RWPE1 (cell line): ENCODE measurements at regions not wholly inside any gene's neighbourhood (a gene's known extent, or its start where the extent isn't known, plus 50 kb on each side); places are given as distances from the start of the nearest gene placed in this dataset.

Experiments
- CTCF ChIA-PET: fragments of 350-600 bp; sonication (Branson Sonifier 250); formaldehyde crosslinking; extraction: SDS; loops from one replicate; lab custom pipeline; 2021; lab: Yijun Ruan, JAX
- POLR2A ChIA-PET: fragments of 400-600 bp; formaldehyde crosslinking; extraction: SDS; loops from one replicate; lab custom pipeline; 2020; ENCODE audit warnings: antibody characterized with exemption; ENCODE audit not compliant: low non-redundant PET; lab: Yijun Ruan, JAX
- DNase-seq: peaks from one replicate; pipeline ENCODE4 v3.0.0; 2012; ENCODE audit warnings: low spot score
- H3K27ac ChIP-seq: fragments of 450-650 bp; 2 replicates; pipeline ENCODE4 v1.5.1; 2017
- TF ChIP-seq, protein P1 (sequence below): fragments of 450-650 bp; conservative IDR thresholded peaks from 2 replicates; pipeline ENCODE4 v1.5.1; 2017; ENCODE audit warnings: low read depth, mild to moderate bottlenecking

DNA sequence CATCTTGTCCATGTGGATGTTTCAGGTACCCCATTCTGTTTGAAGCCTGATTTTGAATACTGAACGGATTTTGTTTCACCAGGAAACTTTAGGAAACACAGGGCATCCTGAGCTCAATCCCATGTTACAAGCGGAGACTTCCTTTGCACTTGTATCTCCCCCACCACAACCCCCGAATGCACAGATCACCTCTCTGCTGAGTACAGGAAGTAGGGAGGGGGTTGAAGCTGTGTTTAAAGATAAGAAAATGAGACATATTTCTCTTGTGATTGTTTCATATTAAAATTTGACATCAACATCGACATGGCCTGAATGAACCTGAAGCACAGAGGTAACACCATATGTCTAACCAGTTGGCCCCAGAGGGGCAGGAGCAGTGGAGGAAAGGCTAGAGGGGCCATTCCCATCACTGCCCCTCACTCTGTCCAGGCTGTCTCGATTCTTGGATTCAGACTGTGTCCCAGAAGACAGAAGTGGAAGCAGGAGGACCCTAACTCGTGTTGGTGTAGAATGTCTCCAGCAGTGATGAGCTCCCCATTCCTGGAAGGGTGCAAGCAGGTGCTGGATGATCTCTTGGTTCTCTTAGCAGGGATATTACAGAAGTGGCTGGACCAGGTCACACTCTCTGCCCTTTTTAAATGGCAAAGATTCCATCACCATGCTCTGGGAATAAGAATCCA, 59.6 kb upstream of the IQSEC1 start:
- TF ChIP-seq, protein P1, sequence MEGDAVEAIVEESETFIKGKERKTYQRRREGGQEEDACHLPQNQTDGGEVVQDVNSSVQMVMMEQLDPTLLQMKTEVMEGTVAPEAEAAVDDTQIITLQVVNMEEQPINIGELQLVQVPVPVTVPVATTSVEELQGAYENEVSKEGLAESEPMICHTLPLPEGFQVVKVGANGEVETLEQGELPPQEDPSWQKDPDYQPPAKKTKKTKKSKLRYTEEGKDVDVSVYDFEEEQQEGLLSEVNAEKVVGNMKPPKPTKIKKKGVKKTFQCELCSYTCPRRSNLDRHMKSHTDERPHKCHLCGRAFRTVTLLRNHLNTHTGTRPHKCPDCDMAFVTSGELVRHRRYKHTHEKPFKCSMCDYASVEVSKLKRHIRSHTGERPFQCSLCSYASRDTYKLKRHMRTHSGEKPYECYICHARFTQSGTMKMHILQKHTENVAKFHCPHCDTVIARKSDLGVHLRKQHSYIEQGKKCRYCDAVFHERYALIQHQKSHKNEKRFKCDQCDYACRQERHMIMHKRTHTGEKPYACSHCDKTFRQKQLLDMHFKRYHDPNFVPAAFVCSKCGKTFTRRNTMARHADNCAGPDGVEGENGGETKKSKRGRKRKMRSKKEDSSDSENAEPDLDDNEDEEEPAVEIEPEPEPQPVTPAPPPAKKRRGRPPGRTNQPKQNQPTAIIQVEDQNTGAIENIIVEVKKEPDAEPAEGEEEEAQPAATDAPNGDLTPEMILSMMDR = no peak
- ChIA-PET CTCF (no interaction called here), POLR2A (no interaction called here)
- no peak for DNase-seq
- no peak overlapping the region for H3K27ac ChIP-seq

DNA sequence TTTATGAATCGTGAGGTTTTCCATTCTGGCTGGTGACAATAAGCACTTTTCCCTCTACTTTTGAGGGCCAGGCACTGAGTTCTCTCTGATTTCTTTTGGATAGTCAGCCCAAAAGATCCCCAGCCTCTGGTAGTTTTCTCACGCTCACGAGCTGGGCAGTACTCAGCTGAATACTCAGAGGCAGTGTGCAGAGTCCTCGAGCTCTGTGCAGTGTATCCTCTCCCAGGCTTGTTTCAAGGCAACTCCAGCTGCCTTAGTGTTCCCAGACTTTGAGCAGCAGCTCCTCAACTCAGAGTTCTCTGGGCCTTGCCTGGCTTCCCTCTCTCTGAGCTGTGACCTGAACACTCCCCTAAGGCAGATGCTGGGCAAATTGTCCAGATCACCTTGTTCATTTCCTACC, 59.1 kb upstream of the IQSEC1 start:
- H3K27ac ChIP-seq = no peak overlapping the region
- no peak for DNase-seq
- POLR2A ChIA-PET = no interaction called here
- TF ChIP-seq, protein P1 = no peak
- CTCF ChIA-PET = no interaction called here

DNA sequence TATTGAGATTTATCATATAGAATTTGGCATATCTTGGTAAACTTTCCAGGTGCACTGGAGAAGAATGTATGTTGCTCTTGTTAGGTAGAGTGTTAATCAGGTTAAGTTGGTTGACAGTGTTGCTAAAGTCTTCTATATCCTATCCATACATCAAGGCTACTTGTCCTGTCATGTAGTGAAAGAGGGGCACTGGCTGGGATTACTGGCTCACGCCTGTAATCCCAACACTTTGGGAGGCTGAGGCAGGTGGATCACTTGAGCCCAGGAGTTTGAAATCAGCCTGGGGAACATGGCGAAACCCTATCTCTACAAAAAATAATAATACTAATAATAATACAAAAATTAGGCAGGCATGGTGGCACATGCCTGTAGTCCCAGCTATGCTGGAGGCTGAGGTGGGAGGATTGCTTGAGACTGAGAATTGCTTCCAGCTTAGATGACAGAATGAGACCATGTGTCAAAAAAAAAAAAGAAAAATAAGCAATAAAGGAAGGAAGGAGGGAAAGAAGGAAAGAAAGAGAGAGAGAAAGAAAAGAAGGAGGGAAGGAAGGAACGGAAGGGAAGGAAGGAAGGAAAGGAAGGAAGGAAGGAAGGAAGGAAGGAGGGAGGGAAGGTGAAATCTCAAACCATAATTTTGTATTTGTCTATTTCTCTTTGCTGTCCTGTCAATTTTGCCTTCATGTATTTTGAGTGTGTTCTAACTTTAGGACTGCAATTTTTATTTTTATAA, 57.4 kb upstream of the IQSEC1 start:
- ChIA-PET POLR2A (no interaction called here), CTCF (no interaction called here)
- H3K27ac ChIP-seq = no peak overlapping the region
- TF ChIP-seq, protein P1 = no peak
- no peak for DNase-seq

DNA sequence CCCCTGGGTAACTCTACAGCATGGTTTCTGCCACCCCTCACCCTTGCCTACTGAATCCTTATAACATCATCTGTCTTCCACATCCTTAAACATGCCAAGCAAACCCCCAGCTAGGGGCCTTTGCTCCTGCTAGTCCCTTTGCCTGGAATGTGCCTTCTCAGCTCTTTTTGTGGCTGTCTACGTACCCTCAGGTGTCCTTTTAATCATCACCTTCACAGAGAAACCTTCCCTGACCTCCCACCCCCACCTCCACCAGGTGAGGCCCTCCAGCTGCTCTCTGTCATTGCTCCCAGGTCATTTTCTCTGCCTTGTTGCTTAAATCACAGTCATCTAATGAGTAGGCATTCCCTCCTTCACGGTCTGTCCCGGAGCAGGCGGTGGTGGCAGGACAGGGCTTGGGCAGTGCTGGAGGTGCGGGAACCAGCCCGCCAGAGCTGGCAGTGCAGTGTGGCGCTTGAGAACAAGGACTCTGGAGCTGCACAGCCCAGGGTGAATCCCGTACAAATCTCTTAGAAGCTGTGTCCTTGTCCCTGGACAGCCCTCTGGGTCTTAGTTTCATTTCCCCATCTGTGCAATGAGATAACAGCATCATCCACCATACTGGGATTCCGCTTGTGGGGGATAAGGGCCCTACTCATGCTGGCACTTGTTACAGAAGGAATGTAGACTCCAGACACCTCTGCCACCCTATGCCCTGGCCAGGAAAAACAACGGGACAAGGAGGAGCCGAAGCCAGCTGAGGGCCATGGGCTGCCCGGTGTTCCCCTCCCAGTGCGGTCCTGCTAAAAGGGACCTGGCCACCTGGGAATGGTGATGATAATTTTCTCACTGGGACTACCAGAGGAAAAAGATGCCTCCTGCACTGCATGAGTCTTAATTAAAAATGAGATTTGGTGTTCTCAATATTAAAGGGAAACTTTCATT, 52.1 kb upstream of the IQSEC1 start:
- DNase-seq = no peak
- CTCF ChIA-PET = interaction anchor here (0.6 kb wide), 1 partner anchor 332 kb away, joined by 3 read pairs; no protein-coding TSS in a partner anchor
- TF ChIP-seq, protein P1 = no peak
- POLR2A ChIA-PET = no interaction called here
- no peak overlapping the region for H3K27ac ChIP-seq

DNA sequence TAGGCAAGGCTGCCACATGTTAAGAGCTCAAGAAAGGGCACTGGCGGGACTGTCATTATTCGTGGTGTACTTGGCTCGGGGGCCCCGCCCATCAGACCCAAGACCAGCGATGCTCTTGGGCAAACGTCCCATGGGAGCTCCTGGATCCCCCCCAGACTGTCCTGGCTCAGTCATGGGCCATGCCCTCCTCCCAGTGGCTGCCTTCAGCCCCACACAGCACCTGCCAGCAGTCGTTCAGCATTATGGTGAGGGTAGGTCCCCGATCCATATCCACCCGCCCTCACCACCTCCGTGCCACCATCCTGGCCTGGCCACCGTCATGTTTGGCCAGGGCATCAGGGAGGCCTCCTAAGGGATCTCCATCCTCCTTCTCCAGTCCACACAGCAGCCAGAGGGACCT, 51.4 kb upstream of the IQSEC1 start:
- ChIA-PET POLR2A (no interaction called here), CTCF (interaction anchor here (0.6 kb wide), 1 partner anchor 216 kb away, joined by 4 read pairs; no protein-coding TSS in a partner anchor)
- DNase-seq = no peak
- no peak overlapping the region for H3K27ac ChIP-seq
- TF ChIP-seq, protein P1 = no peak

DNA sequence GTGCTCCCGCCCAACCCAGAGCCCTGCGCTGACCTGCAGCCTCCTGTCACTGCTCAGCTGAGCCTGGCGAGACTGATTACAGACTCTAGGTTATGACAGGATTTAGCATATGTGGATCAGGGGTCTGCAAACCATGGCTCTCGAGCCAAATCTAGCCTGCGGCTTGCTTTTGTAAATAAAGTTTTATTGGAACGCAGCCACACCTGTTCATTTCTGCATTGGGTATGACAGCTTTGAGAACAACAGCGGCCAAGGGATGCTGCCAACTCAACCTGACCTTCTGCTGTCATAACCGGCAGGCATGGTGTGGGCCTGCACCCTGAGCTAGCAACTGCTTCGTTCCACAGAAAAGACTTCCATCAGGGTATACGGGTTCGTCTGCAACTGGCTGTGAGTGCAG, 50.5 kb upstream of the IQSEC1 start:
- H3K27ac ChIP-seq = no peak overlapping the region
- POLR2A ChIA-PET = no interaction called here

More for the DNA sequence above, 50.5 kb upstream of the IQSEC1 start:
- DNase-seq = no peak
- CTCF ChIA-PET = no interaction called here
- TF ChIP-seq, protein P1 = no peak
